Activated naive CD4-positive, alpha-beta T cell treated with anti-CD3 and anti-CD28 coated beads, Interleukin-2, amount 50 U/mL, for 72 hours (primary cell): ENCODE measurements at regions not wholly inside any gene's neighbourhood (a gene's known extent, or its start where the extent isn't known, plus 50 kb on each side); places are given as distances from the start of the nearest gene placed in this dataset.
A peak's percentile ranks its signal among the peaks of the same experiment; 100 is the strongest.
"Not testable (repeated sequence)": the region's sequence is repeated elsewhere in the genome, so short reads cannot be mapped to it uniquely, and the experiment has no call there.

ENCODE experiments used
- ATAC-seq, 2 donors: fragments of 150-1000 bp; cut with Tn5 transposase; 2 replicates each; pipeline ENCODE4 v1.10.0; 2021; ENCODE audit warnings: mild to moderate bottlenecking in 2 of 2, moderate library complexity in 2 of 2
- DNase-seq, 2 donors: peaks; one replicate each; pipeline ENCODE4 v3.0.0; 2021 to 2022; ENCODE audit warnings: low spot score in 2 of 2
- H3K27ac Mint-ChIP-seq, 2 donors: one replicate each; pipeline ENCODE4 v1.8.0; 2022; ENCODE audit warnings: mild to moderate bottlenecking in 2 of 2, mixed read lengths in 2 of 2
- H3K36me3 Mint-ChIP-seq, 2 donors: one replicate each; pipeline ENCODE4 v1.8.0; 2022; ENCODE audit warnings: mixed read lengths in 2 of 2
- H3K9me3 Mint-ChIP-seq, 2 donors: one replicate each; pipeline ENCODE4 v1.8.0; 2022; ENCODE audit warnings: mixed read lengths in 2 of 2

GRCh38 chr12:76644950-76645349 lies 85.4 kb upstream of the OSBPL8 start:
- H3K9me3 Mint-ChIP-seq, result no peaks in the 10 kb centered on the region
- no peak overlapping the region for H3K27ac Mint-ChIP-seq
- no peaks in the 10 kb centered on the region for H3K36me3 Mint-ChIP-seq
- DNase-seq (no peak), ATAC-seq (no peak)

- H3K9me3 Mint-ChIP-seq, result no peaks in the 10 kb centered on the region
- ATAC-seq, result no peak
- no peak overlapping the region for H3K27ac Mint-ChIP-seq
- no peak for DNase-seq
- H3K36me3 Mint-ChIP-seq, result no peaks in the 10 kb centered on the region
Measured at GRCh38 chr12:76645934-76646333, 86.4 kb upstream of the OSBPL8 start.

GRCh38 chr12:76646366-76646765 lies 86.8 kb upstream of the OSBPL8 start:
- DNase-seq (no peak), ATAC-seq (no peak)
- Mint-ChIP-seq H3K9me3 (no peaks in the 10 kb centered on the region), H3K27ac (no peak overlapping the region), H3K36me3 (no peaks in the 10 kb centered on the region)

- H3K9me3 Mint-ChIP-seq, result no peaks in the 10 kb centered on the region
- no peak for ATAC-seq
- H3K36me3 Mint-ChIP-seq, result no peaks in the 10 kb centered on the region
Measured at GRCh38 chr12:76649099-76649498, 89.5 kb upstream of the OSBPL8 start.

GRCh38 chr12:76652402-76652801 lies 92.8 kb upstream of the OSBPL8 start:
- DNase-seq, result no peak
- Mint-ChIP-seq H3K36me3 (no peaks in the 10 kb centered on the region), H3K27ac (no peak overlapping the region), H3K9me3 (no peaks in the 10 kb centered on the region)
- no peak for ATAC-seq

More at GRCh38 chr12:76649099-76649498, 89.5 kb upstream of the OSBPL8 start:
- DNase-seq, result no peak
- no peak overlapping the region for H3K27ac Mint-ChIP-seq

GRCh38 chr12:76653342-76653741 lies 93.8 kb upstream of the OSBPL8 start:
- ATAC-seq, result no peak
- Mint-ChIP-seq H3K27ac (no peak overlapping the region), H3K36me3 (no peaks in the 10 kb centered on the region), H3K9me3 (peaks cover 0 to 3% of the 10 kb centered on the region in 2 donors)
- no peak for DNase-seq

GRCh38 chr12:76664731-76665130 lies 99.2 kb upstream of the ZDHHC17 start:
- ATAC-seq, result no peak
- H3K36me3 Mint-ChIP-seq, result no peaks in the 10 kb centered on the region

GRCh38 chr12:76666290-76666835 lies 97.6 kb upstream of the ZDHHC17 start:
- H3K36me3 Mint-ChIP-seq, result no peaks in the 10 kb centered on the region
- DNase-seq, result no peak
- ATAC-seq, result no peak
- H3K9me3 Mint-ChIP-seq, result peaks cover 0 to 11% of the 10 kb centered on the region in 2 donors
- H3K27ac Mint-ChIP-seq, result no peak overlapping the region

More at GRCh38 chr12:76664731-76665130, 99.2 kb upstream of the ZDHHC17 start:
- DNase-seq, result no peak
- H3K9me3 Mint-ChIP-seq, result peaks cover 0 to 11% of the 10 kb centered on the region in 2 donors
- no peak overlapping the region for H3K27ac Mint-ChIP-seq

- Mint-ChIP-seq H3K36me3 (no peaks in the 10 kb centered on the region), H3K27ac (no peak overlapping the region), H3K9me3 (peaks cover 0 to 11% of the 10 kb centered on the region in 2 donors)
- ATAC-seq (no peak), DNase-seq (no peak)
Measured at GRCh38 chr12:76669981-76670380, 93.9 kb upstream of the ZDHHC17 start.

GRCh38 chr12:76670776-76671175 lies 93.1 kb upstream of the ZDHHC17 start:
- H3K36me3 Mint-ChIP-seq, result no peaks in the 10 kb centered on the region
- DNase-seq, result no peak
- H3K9me3 Mint-ChIP-seq, result peaks cover 0 to 11% of the 10 kb centered on the region in 2 donors
- H3K27ac Mint-ChIP-seq, result no peak overlapping the region
- no peak for ATAC-seq

GRCh38 chr12:76674669-76675315 lies 89.1 kb upstream of the ZDHHC17 start:
- DNase-seq (no peak), ATAC-seq (peak; percentile 65 to 77)
- H3K36me3 Mint-ChIP-seq, result no peaks in the 10 kb centered on the region
- H3K27ac Mint-ChIP-seq, result no peak overlapping the region
- H3K9me3 Mint-ChIP-seq, result no peaks in the 10 kb centered on the region

- H3K27ac Mint-ChIP-seq, ATAC-seq, DNase-seq, H3K9me3 Mint-ChIP-seq, H3K36me3 Mint-ChIP-seq: not testable (repeated sequence)
Measured at GRCh38 chr12:76676261-76676660, 87.7 kb upstream of the ZDHHC17 start.

GRCh38 chr12:76678992-76679391 lies 84.9 kb upstream of the ZDHHC17 start:
- Mint-ChIP-seq H3K27ac (no peak overlapping the region), H3K36me3 (no peaks in the 10 kb centered on the region), H3K9me3 (no peaks in the 10 kb centered on the region)
- DNase-seq (no peak), ATAC-seq (no peak)

GRCh38 chr12:76679778-76680177 lies 84.1 kb upstream of the ZDHHC17 start:
- Mint-ChIP-seq H3K27ac (peak overlapping the region in 1 of 2 donors; percentile 72), H3K9me3 (no peaks in the 10 kb centered on the region), H3K36me3 (no peaks in the 10 kb centered on the region)
- DNase-seq, result no peak
- no peak for ATAC-seq

- Mint-ChIP-seq H3K9me3 (no peaks in the 10 kb centered on the region), H3K36me3 (no peaks in the 10 kb centered on the region), H3K27ac (no peak overlapping the region)
- ATAC-seq, result no peak
- no peak for DNase-seq
Measured at GRCh38 chr12:76680940-76681339, 83.0 kb upstream of the ZDHHC17 start.

GRCh38 chr12:76685246-76685678 lies 78.7 kb upstream of the ZDHHC17 start:
- Mint-ChIP-seq H3K27ac (no peak overlapping the region), H3K9me3 (no peaks in the 10 kb centered on the region), H3K36me3 (no peaks in the 10 kb centered on the region)
- ATAC-seq, result no peak
- DNase-seq, result no peak

GRCh38 chr12:76687981-76688380 lies 75.9 kb upstream of the ZDHHC17 start:
- H3K36me3 Mint-ChIP-seq, result no peaks in the 10 kb centered on the region
- no peak overlapping the region for H3K27ac Mint-ChIP-seq
- no peak for DNase-seq
- no peaks in the 10 kb centered on the region for H3K9me3 Mint-ChIP-seq
- no peak for ATAC-seq

- no peak for DNase-seq
- H3K36me3 Mint-ChIP-seq, result no peaks in the 10 kb centered on the region
- no peak for ATAC-seq
- no peaks in the 10 kb centered on the region for H3K9me3 Mint-ChIP-seq
- no peak overlapping the region for H3K27ac Mint-ChIP-seq
Measured at GRCh38 chr12:76688631-76689030, 75.3 kb upstream of the ZDHHC17 start.
